ENCODE measurements at regions not wholly inside any gene's neighbourhood (a gene's known extent, or its start where the extent isn't known, plus 50 kb on each side); places are given as distances from the start of the nearest gene placed in this dataset.

DNA sequence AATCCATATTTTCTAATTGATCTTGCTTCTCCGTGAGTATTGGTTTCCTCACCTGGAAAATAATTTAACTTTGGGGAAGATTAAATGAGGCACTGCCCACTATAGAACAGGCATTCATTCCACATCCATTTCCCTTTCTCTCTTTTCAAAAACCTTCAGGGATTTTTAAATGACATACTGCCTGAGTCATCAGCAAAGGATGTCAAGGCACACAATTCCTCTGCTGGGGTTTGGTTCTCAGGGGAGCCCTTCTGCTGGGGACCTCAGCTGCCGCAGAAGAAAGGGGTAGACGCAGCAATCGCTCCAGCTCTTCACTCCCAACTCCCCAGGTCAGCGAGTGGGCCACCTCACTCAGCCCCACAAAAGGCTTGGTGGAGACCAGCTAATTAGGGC, 90.7 kb upstream of the BACH2 start:
- intact Hi-C loops (cut with DNase I; ENCODE audit: low total_unique reads) = no loop called here
- Histone ChIP-seq H3K27ac (no peak overlapping the region), H3K9me3 (no peaks in the 10 kb centered on the region), H3K27me3 (no peaks in the 10 kb centered on the region), H3K4me3 (no peak overlapping the region), H3K36me3 (no peaks in the 10 kb centered on the region), H3K4me1 (peaks cover 0 to 20% (median 1%) of the 10 kb centered on the region in 4 donors)
- no peak for TF ChIP-seq CTCF (IDR thresholded peaks at IDR 0.05)
- no peak for DNase-seq

GRCh38 chr6:90386399-90387382, 90.0 kb upstream of the BACH2 start:
- no peak overlapping the region for H3K4me3 ChIP-seq
- H3K36me3 ChIP-seq = no peaks in the 10 kb centered on the region
- peaks cover 0 to 20% (median 1%) of the 10 kb centered on the region in 4 donors for H3K4me1 ChIP-seq
- no peak overlapping the region for H3K27ac ChIP-seq
- intact Hi-C loops (cut with DNase I; ENCODE audit: low total_unique reads) = no loop called here
- TF ChIP-seq CTCF (IDR thresholded peaks at IDR 0.05) = no peak
- no peaks in the 10 kb centered on the region for H3K27me3 ChIP-seq
- no peak for DNase-seq
- no peaks in the 10 kb centered on the region for H3K9me3 ChIP-seq

- intact Hi-C loops (cut with DNase I; ENCODE audit: low total_unique reads) = no loop called here
- H3K36me3 ChIP-seq = no peaks in the 10 kb centered on the region
- no peak for TF ChIP-seq CTCF (IDR thresholded peaks at IDR 0.05)
Measured at GRCh38 chr6:90385759-90386313, 89.2 kb upstream of the BACH2 start.

DNA sequence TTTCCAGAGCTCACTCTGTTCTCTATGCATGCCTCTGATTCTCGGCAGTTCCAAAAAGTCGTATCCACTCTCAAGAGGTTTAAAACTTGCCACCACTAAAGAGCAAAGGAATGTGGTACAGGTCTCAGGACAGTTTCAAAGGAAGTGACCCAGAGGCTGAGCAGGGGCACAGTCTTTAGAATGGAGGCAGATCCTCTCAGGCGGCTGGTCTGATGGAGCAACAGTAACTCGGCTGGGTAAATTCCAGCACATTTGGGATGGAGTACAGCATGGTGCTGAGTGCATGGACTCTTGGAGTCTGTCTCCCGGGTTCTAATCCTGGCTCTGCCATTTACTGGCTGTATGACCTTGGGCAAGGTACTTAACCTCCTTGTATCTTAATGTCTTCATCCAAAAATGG, 88.1 kb upstream of the BACH2 start:
- intact Hi-C loops (cut with DNase I; ENCODE audit: low total_unique reads) = no loop called here
- Histone ChIP-seq H3K27ac (no peak overlapping the region), H3K4me3 (no peak overlapping the region), H3K9me3 (no peaks in the 10 kb centered on the region), H3K27me3 (no peaks in the 10 kb centered on the region), H3K36me3 (no peaks in the 10 kb centered on the region), H3K4me1 (peaks cover 0 to 20% (median 1%) of the 10 kb centered on the region in 4 donors)
- TF ChIP-seq CTCF (IDR thresholded peaks at IDR 0.05) = no peak
- no peak for DNase-seq

More at GRCh38 chr6:90385759-90386313, 89.2 kb upstream of the BACH2 start:
- Histone ChIP-seq H3K4me1 (peaks cover 0 to 20% (median 1%) of the 10 kb centered on the region in 4 donors), H3K9me3 (no peaks in the 10 kb centered on the region), H3K4me3 (no peak overlapping the region), H3K27ac (no peak overlapping the region), H3K27me3 (no peaks in the 10 kb centered on the region)
- no peak for DNase-seq

GRCh38 chr6:90383196-90383822, 86.7 kb upstream of the BACH2 start:
- peaks cover 0 to 20% (median 1%) of the 10 kb centered on the region in 4 donors for H3K4me1 ChIP-seq
- H3K27ac ChIP-seq = no peak overlapping the region
- no peak overlapping the region for H3K4me3 ChIP-seq
- H3K27me3 ChIP-seq = no peaks in the 10 kb centered on the region
- intact Hi-C loops (cut with DNase I; ENCODE audit: low total_unique reads) = no loop called here
- no peak for DNase-seq
- TF ChIP-seq CTCF (IDR thresholded peaks at IDR 0.05) = no peak
- no peaks in the 10 kb centered on the region for H3K36me3 ChIP-seq
- H3K9me3 ChIP-seq = no peaks in the 10 kb centered on the region

All from tibial artery (tissue), 4 donors.